GM20000 (cell line): ENCODE measurements at regions not wholly inside any gene's neighbourhood (a gene's known extent, or its start where the extent isn't known, plus 50 kb on each side); places are given as distances from the start of the nearest gene placed in this dataset.

Experiments
- DNase-seq: peaks from one replicate; pipeline ENCODE4 v3.0.0; 2012; ENCODE audit warnings: low spot score
- CTCF ChIP-seq: IDR thresholded peaks from 2 replicates; pipeline ENCODE4 v1.5.1; 2012; ENCODE audit warnings: mild to moderate bottlenecking, control low read depth; ENCODE audit errors: extremely low read depth, missing control alignments

GRCh38 chr16:64629622-64630021 is 492.2 kb downstream of the CDH11 start:
- DNase-seq = no peak
- TF ChIP-seq CTCF = no peak

DNA sequence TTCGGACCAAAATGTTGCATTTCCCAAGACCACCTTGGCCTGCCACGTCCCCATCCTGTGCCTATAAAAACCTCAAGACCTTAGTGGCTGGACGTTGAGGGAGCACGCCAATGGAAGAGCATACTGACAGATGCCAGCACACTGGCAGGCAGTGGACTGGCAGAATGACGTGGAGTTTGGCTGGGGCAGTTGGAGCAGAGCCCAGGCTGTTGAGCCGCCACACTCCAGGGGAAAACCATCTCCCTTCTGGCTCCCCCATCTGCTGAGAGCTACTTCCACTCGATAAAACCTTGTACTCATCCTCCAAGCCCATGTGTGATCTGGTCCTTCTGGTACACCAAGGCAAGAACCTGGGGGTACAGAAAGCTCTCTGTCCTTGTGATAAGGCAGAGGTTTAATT is 494.1 kb downstream of the CDH11 start:
- TF ChIP-seq CTCF = no peak
- no peak for DNase-seq

DNA sequence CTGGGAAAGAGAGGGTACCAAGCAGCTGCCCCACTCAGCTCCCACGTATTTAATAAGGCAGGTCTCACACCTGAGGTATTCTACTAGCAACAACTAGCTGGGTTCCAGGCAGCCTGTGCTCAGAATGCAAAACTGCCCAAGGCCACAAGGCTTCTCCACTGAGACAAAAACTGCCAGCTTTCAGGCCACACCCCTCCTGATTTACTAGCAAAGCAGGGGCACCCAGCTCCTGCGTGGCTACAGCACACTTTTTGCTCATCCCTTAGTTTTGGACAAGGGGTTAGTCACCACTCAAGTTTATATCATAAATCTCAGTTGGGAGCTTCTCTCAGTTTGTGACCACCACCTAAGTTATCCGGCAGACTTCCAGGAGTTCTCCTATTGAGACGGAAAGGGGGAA is 494.6 kb downstream of the CDH11 start:
- TF ChIP-seq CTCF = no peak
- DNase-seq = no peak

GRCh38 chr16:64626776-64627175 is 495.1 kb downstream of the CDH11 start:
- DNase-seq = no peak
- no peak for TF ChIP-seq CTCF

GRCh38 chr16:64621616-64622015 is 500.2 kb downstream of the CDH11 start:
- DNase-seq = no peak
- TF ChIP-seq CTCF = no peak

- no peak for DNase-seq
- no peak for TF ChIP-seq CTCF
Measured at GRCh38 chr16:64617836-64618476, 503.9 kb downstream of the CDH11 start.

DNA sequence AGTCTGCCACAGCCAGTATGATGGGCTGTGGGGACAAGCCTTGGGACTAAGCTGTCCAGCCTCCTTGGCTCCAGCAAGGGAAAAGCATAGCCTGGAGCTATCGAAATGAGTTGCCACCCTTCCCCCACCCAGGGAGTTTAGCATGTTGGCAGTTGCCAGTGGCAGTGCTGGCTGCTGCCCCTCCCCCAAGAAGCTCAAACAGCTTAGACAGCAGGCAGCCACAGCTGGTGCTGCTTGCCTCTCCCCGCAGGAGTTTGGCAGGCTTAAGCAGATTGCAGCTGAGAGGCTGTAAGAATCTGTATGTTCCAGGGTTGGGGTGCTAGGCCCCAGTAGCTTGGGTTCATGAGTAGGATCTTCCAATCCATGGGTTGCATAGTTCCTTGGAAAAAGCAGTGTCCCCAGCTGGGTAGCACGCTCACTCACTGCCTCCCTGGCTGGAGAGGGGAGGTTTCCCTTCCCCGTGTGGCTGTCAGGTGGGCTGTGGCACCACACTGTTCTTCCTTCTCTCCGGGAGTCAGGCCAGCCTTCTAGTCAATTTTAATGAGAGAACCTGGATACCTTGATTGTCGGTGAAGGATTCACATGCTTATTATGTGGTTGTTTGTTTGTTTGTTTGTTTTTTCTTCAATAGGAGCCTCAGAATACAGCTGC is 506.1 kb downstream of the CDH11 start:
- TF ChIP-seq CTCF = no peak
- no peak for DNase-seq
